ENCODE measurements at regions not wholly inside any gene's neighbourhood (a gene's known extent, or its start where the extent isn't known, plus 50 kb on each side); places are given as distances from the start of the nearest gene placed in this dataset.

DNA sequence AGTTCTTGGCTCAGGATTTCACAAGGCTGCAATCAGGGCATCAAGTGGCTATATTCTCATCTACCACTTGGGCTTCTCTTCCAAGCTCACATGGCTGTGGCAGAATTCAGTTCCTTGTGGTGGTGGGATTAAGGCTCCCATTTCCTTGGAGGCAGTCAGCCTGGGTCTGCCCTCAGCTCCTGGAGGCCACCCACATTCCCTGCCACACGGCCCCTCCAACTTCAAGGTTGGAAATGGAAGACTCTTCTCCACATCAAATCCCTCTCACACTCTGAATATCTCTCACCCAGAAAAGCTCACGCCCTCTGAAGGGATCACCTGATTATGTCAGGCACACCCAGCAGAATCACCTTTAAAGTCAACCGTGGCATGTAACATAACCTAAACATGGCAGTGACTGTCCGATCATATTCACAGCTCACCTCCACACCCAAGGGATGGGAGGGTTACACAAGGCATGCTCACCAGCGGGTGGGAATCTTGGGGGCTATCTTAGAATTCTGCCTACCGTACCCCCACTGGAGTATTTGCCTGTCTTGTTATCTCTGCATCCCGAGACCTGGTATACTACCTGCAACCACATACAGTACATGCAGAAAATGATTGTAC, 256.2 kb upstream of the KLHL29 start:
- no peak for ATAC-seq
- DNase-seq (ENCODE audit: low spot score) = no peak

DNA sequence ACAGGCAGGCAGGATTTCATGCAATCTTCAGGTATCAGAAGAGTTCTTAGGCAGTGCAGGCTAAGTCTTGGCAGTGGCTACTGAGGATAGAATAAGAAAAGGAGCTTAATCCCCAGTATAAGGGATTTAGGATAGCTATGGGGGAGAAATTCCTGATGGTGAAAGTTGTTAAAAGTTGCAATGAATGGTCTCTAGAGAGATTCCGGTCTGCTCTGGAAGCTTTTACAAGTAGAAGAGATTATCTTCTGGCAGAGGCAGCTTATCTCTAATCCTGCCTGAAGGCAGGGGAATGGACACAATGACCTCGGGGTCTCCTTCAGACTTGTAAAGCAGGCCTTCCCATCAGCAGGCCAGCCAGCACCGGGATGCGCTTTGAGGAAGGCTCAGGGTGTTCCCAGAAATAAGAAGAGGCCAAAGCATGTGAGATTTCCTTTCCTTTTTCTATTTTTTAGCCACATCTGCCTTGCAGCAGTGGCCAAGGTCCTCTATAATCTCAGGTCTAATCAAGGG, 253.9 kb upstream of the KLHL29 start:
- ATAC-seq (no peak), DNase-seq (ENCODE audit: low spot score) (no peak)

DNA sequence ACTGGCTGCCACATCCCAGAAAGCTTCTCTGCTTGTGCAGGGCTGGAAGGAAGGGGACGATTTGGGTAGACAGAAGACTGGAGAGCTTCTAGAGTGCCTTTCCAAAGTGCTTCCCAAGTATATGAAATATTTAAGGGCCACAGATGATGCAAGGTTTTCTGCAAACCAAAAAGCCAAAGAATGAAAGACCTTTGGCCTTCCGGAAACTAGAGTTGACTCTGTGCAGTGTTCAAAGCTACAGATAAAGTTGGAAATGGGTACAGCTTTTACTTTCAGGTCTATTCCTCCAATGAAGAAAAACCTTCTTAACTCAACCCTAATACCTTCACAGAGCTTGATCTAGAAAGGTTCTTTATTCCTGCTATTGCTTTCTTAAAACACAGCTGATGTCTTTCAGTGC, 253.0 kb upstream of the KLHL29 start:
- peak; percentile 47 for ATAC-seq
- no peak for DNase-seq (ENCODE audit: low spot score)

DNA sequence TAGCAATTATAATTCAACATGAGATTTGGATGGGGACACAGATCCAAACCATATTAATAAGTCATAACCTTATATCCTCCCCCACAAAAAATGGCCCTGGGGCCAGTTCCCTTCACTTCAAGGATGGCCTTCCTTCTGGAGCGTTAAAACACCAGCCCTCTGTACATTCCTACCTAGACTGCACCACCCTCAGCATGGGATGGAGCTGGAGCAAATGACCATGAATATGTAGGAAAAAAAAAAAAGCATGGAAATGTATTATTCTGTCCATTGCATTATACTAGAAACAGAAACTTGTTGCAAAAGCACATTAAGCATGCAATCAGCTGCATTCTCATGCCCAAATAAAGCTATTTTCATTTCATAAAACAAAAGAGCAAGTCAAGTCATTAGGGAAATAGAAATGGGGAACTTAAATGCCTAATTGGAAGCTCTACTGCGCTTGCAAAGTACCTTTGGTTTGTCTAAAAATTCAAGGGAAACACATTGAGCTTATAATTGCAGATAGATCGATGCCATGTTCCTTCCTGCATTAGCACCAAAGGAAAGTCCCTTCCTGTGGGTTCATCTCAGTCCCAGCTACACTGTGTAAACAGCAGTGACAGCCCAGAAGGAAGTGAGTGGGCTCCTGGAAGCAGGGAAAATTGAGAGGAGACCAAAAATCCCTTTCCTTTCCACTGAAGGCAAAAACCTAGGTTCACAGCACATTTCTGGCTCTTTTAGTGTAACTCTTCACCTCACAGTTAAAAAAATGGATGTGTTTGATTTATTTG, 252.0 kb upstream of the KLHL29 start:
- no peak for DNase-seq (ENCODE audit: low spot score)
- no peak for ATAC-seq

DNA sequence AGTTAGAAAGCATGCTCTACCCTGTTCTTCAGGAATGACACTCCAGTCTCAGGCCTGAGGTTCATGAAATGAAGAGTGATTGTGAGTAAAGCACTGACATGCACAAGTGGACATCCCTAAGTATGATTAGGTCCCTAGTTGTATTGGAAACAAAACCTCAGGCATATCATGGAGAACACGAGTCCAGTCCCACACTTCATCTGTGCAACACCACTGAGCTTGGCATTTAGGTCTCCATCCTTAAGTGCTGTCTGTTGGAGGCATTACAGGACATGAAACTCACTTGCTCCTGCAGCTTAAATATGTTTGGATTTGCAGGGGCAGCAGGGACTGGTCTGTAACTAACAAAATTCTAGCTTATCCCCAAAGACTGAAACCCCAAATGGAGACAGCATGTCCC, 250.3 kb upstream of the KLHL29 start:
- no peak for DNase-seq (ENCODE audit: low spot score)
- no peak for ATAC-seq

DNA sequence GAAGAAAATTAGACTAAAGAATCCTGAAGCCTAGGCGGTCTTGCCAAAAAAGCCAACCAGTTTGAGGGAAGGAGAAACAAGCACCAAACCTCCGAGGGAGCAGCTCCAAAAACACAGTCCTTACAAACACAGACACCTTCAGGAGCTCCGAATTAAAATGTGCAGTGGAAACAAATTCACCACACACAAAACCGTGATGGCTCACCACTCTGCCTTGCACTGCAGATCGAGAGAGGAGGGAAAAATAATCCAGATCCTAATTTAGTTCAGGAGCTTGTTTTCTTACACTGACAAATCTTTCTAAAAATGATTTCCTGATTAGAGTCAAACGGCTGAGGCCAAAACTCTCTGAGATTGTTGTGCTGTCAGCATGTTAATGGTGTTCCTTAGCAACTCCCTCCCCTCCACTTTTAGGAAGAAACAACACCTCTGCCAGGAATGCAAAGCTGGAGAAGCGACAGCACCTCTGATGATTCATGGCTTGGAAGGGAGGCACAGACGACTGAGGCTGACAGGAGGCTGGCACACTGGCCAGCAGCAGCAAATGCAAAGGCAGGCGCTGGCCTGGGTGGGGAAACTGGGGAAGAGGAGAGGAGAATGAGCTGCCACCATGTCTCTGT, 249.4 kb upstream of the KLHL29 start:
- DNase-seq (ENCODE audit: low spot score) (no peak), ATAC-seq (no peak)

DNA sequence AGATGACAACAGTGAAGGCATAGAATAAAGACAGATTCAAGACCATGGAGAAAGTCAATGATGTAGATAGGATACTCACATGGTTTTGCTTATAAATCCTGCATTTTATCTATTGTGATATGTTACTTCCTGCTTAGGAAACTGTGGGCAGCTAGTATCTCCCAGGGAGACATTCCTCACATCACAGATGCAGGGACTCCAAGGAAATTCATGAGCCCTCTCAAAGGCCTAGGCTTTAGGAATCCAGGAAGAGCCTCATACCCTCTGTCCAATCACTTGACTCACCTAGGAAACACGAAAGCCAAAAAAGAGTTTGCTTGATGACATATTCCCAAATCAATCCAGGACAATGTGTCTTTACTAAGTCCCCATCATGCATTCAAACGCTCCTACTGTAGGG, 247.8 kb upstream of the KLHL29 start:
- ATAC-seq (no peak), DNase-seq (ENCODE audit: low spot score) (no peak)

DNA sequence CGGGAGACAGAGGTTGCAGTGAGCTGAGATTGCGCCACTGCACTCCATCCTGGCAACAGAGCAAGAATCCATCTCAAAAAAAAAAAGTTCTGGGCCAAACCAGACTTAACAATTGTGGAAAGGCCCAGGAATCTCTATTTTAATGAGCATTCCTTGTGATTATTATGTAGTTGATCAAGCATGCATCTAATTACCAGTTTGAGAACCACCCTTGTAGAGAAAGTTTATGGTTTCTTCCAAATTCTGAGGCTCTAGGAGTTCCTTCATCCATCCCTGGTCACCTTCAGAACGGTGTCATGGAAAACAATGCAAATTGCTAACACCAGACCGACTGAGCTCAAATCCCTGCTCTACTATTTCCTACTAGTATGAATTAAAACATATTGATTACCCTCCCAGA, 246.3 kb upstream of the KLHL29 start:
- no peak for DNase-seq (ENCODE audit: low spot score)
- no peak for ATAC-seq

DNA sequence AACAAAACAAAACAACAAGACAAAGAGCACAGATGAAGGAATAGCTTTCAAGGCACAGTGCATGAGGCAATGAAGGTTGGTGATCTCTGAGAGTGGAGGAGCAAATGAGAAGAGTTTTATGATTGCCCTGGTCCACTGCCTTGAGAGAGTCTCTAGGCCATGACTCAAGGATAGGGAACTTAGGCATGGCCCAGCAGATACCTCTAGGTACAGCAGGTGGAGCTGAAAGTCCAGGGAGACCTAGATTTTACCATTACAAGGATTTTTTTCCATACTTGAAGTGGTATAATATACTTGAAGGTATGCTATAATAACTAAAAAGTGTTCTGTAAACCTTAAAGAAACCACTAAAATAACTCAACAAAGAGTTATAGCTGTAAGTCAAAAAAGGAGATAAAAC, 239.5 kb upstream of the KLHL29 start:
- peak; percentile 55 for ATAC-seq

DNA sequence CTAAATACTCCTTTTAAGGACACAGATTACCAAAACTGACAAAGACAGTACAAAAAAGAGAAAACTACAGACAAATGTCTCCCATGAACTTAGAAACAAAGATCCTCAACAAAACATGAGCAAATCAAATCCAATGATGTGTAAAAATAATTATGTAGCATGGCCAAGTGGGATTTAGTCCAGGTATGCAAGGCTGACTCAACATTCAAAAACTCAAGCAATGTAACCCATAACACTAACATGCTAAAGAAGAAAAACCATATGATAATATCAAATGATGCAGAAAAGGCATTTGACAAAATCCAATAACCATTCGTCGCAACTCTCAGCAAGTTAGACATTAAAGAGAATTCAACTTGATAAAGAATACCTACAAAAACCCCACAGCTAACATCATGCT, 239.0 kb upstream of the KLHL29 start:
- no peak for DNase-seq (ENCODE audit: low spot score)
- no peak for ATAC-seq

More for the DNA sequence above, 239.5 kb upstream of the KLHL29 start:
- no peak for DNase-seq (ENCODE audit: low spot score)

DNA sequence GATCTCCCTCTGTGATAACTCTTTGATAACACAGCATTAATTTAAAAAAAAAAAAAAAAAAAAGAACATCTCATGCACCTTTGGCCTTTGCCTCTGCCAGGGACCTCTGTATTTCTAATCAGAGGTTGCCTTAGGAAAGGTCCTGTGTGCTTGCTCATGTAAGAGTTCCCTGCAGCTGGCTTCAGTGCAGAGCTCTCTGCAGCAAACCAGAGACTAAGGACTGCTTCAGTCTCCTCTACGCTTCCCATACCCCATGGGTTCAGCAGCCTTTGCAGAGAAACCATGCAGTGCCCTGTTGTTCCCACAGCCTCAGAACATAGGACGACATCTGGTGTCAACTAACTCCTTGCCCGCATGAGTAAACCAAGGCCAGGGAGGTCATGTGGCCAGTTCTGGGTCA, 236.6 kb upstream of the KLHL29 start:
- ATAC-seq = peak; percentile 59
- DNase-seq (ENCODE audit: low spot score) = no peak

DNA sequence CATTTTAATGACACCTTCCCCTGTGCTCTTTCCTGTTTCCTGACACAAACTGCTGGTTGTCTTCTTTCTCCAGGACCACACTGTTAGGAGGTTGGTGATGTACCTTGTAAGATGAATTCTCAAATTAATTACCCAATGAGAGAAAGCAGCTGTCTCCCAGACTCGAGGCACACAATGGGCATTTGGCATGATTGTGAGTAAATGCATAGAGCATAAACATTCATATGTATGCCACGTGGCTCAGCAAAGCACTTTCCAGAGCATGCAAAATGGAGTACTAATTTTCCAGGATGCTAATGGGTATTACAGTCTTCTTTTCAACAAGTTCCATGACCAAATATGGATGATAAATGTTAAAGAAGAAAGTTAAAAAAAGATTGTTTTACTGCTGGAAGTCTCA, 235.2 kb upstream of the KLHL29 start:
- DNase-seq (ENCODE audit: low spot score) (no peak), ATAC-seq (no peak)

DNA sequence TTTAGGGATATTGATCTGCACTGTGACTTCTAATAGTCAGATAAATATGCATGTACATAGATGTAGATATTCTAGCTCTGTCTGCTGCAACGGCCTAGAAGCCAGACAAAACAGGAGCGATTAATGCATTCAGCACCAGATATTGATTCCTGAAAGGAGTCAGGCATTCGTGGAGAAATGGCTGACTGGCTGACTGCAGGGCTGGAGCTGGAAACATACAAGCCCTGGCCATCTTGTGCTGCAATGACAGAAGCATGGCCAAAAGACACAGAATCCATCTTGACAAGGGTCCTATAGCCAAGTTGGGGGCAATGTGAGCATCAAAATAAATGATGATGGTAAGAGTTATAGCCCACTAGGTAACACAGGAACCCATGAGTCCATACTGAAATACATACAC, 231.5 kb upstream of the KLHL29 start:
- ATAC-seq (no peak), DNase-seq (ENCODE audit: low spot score) (no peak)

DNA sequence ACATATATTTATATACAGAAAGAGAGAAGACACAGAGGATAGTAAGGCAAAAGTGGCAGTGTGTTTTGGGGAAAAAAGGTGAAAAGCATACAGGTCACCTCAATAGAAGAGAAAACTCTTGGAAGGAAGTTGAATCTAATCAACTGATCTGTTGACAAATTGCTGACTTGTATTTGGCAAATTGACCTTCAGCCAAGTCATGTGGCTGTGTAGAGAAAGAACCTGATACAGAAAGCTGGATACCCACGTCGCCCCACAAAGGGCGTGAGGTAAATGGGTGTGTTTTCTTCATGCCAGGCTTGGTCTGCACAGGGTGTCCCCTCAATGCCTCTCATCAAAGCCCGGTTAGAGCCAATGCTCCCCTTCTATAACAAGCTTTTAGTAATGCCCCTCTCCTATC, 230.0 kb upstream of the KLHL29 start:
- DNase-seq (ENCODE audit: low spot score) = no peak
- ATAC-seq = peak; percentile 78

DNA sequence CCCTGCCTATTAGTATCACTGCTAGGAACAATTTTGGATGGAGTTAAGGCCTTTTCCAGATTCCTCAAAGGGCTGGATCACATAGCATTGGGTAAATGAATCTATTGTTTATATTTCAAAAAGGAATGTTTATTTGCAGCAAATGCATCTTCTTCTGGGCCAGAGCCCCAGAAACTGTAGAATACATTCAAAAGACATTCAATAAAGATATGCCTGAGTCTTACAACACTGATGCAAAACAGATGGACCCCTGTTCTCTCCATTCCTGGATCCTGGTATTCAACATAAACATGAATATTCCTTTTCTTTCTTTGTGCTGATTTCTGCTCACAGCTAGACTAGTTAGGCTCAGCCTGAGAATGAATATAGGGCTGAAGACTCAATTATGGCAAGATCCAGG, 227.2 kb upstream of the KLHL29 start:
- DNase-seq (ENCODE audit: low spot score) (no peak), ATAC-seq (no peak)

DNA sequence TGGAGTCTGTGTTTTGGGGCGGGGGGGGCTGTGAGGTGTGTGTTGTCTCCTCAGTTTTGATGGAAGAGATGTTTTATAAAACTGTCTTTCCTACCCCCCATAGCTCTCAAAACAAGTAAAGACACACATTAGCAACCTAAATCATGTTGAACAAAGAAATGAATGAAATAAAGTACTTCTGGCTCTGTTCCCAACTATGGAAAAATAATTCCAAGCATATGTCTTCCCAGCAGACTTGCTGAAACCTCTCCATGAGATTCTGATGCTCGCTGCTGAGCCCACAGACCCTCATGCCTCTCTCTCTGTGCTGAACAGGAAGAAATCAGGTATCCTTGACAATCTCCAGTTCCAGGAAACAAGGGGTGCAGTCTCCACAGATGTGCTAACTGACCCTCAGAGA, 226.7 kb upstream of the KLHL29 start:
- no peak for ATAC-seq
- no peak for DNase-seq (ENCODE audit: low spot score)

DNA sequence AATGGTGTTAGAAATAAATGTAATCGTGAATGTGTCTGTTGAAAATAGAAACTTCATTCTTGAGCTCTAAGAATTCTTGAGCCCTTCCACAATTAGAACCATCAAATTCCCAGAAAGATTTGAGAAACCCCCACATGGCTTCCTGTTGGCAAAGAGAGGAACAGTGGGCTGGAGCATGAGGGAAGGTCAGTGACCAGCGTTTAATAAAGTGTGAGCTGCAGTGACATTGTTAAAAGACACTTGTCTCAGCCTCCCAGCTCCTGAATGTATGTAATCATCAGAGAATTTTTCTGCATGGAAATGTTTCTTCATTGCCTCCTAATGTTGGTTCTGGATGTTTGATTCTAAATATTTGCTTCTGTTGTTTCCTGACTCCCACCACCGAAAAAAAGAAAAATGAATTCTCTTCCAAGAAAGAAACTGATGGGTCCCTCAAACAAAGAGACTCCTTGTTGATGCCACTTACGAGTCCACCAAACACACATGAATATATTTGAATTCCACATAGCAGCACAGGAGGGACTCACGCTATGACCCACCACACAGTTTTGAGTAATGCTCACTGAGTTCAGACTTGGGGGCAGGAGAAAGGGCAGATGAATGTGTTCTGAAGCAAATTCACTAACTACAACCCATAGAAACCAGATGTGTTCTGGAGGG, 225.1 kb upstream of the KLHL29 start:
- no peak for DNase-seq (ENCODE audit: low spot score)
- no peak for ATAC-seq

DNA sequence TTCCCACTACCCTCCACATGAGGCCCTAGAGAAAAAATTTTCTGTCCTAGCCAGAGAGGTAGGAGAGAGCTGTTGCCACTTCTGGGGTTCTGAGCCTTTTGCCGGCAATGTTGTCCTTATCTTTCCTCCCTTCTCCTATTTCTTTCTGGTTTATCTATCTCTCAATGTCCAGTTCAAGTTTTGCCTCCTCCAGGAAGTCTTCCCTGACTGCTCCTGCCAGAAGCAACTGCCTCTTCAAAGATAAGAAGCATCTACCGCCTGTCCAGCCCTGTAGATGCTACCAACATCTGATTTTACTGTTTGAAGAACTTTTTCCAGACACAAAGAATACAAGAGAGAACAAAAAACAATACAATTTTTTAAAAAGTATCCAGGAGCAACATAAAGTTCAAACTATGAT, 220.8 kb upstream of the KLHL29 start:
- DNase-seq (ENCODE audit: low spot score) (no peak), ATAC-seq (no peak)

DNA sequence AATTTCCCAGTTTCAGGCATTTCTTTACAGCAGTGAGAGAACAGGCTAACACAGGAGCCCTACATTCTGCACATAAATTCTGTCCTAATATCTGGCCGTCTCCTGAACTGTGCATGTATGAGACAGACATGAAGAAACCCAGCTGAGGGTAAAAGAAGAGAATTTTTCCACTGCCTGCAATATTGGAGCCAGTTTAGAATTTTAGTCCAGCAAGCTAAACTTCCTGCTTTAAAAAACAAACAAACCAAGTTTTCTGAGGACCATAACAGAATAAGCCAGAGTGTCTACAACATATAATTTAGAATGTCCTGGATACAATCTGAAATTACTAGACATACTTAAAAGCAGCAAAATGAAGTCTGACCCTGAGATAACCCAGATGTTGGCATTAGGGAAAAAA, 215.1 kb upstream of the KLHL29 start:
- no peak for ATAC-seq
- no peak for DNase-seq (ENCODE audit: low spot score)

DNA sequence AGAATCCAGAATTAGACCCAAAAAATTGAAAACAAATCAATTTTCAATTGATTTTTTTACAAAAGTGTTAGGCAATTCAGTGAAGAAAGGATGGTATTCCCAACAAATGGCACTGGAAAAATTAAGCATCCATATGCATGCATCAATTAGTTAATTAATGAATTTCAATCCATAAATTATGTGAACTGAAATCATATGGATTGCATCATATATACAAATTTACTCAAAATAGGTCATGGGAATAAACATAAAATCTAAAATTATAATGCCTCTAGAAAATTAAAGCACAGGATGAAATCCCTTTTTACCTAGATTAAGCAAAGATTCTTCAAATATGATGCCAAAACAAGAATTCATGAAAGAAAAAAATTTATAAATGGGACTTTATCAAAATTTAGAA, 213.9 kb upstream of the KLHL29 start:
- no peak for DNase-seq (ENCODE audit: low spot score)
- ATAC-seq = no peak

DNA sequence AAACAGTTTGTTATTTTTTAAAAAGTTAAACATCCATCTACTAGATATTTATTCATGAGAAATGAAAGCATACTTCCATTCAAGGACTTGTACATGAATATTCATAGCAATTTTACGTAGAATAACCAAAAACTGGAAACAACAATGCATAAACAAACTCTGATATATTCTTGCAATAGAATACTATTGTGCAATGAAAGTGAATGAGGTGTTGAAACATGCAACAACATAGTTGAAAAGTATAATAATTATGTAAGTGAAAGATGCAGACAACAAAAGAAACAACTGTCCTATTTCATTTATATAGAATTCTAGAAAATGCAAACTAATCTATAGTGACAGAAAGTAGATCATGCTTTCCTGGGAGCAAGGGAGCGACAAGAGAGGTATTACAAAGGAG, 206.6 kb upstream of the KLHL29 start:
- ATAC-seq (no peak), DNase-seq (ENCODE audit: low spot score) (no peak)

DNA sequence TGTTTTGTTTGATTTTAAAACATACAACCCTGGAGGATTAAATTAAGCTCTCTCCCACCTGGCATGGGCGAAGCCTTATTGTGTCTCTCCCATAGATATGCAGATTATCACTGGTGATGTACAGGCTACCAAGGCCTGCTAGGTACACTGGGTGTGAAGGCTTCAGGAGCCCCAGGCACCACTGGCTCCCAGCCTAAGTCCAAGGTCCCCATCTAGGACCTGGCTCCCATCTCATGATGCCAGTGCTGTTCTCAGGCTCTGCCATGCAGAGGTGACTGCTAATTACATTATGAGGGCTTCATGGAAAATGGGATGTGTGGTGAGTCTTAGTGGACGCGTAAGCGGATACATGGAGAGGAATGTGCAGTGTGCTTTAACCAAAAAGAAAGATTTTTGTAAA, 201.2 kb upstream of the KLHL29 start:
- ATAC-seq = peak; percentile 86
- no peak for DNase-seq (ENCODE audit: low spot score)
